ENCODE measurements at regions not wholly inside any gene's neighbourhood (a gene's known extent, or its start where the extent isn't known, plus 50 kb on each side); places are given as distances from the start of the nearest gene placed in this dataset.
"Not testable (repeated sequence)": the region's sequence is repeated elsewhere in the genome, so short reads cannot be mapped to it uniquely, and the experiment has no call there.

DNA sequence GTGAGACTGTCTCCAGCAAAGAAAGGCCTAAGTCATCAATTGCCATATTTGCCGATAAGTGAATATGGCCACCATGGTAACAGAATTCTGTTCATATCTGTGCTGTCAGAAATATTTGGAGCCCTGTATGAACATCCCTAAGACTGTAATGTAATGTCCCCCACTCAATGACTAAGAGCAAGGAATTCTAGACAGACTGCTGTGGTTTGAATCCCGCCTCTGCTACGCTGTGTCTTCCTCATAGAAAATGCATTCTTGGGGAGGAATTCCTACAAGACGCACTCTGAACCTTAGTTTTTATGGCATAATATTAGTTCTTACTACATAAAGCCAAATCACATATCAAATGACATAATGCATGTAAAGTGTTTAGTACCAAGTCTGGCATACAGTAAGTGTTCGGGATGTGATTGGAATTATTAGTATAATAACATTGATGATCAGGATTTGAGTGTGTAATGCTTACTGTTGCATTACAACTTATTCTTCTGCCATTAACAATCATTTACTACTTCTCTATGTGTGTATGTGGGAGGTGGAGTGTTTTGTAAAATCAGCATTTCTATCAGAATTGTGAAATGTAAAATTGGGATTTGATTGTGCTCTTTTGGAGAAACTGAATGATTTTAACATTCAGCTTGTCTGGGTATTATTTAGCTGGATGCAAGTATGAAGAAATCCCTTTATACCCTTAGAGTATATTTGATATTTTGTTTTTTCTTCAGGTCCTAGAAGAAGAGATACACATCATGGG is 103.0 kb downstream of the OLIG3 start:
- no peak for DNase-seq (ENCODE audit: unreplicated experiment)

GRCh38 chr6:137390334-137390733 is 103.9 kb downstream of the OLIG3 start:
- peaks cover 6% of the 10 kb centered on the region for H3K4me1 Mint-ChIP-seq (ENCODE audit: insufficient read depth, unreplicated experiment)
- intact Hi-C loops (cut with micrococcal nuclease), result no loop called here
- no TSS peak for BruUV-seq (replicated peaks)
- CTCF ChIA-PET, result no interaction called here
- no peak for TF ChIP-seq CTCF (IDR thresholded peaks at IDR 0.05; ENCODE audit: unreplicated experiment)
- POLR2A ChIA-PET, result interaction anchor here (1.2 kb wide), 1 partner anchor 15 kb away, joined by 3 read pairs; no protein-coding TSS in a partner anchor
- no peaks in the 10 kb centered on the region for H3K27me3 Mint-ChIP-seq (ENCODE audit: insufficient read depth, unreplicated experiment)
- H3K4me3 Mint-ChIP-seq (ENCODE audit: unreplicated experiment), result no peak overlapping the region
- H3K9me3 Mint-ChIP-seq (ENCODE audit: unreplicated experiment), result no peaks in the 10 kb centered on the region
- no peak overlapping the region for H3K27ac Mint-ChIP-seq (ENCODE audit: low read depth, unreplicated experiment)
- no peak for DNase-seq (ENCODE audit: unreplicated experiment)
- H3K36me3 Mint-ChIP-seq (ENCODE audit: insufficient read depth, unreplicated experiment), result no peaks in the 10 kb centered on the region

More for the DNA sequence above, 103.0 kb downstream of the OLIG3 start:
- no peak overlapping the region for H3K27ac Mint-ChIP-seq (ENCODE audit: low read depth, unreplicated experiment)
- no peaks in the 10 kb centered on the region for H3K9me3 Mint-ChIP-seq (ENCODE audit: unreplicated experiment)
- TF ChIP-seq CTCF (IDR thresholded peaks at IDR 0.05; ENCODE audit: unreplicated experiment), result no peak
- H3K36me3 Mint-ChIP-seq (ENCODE audit: insufficient read depth, unreplicated experiment), result no peaks in the 10 kb centered on the region
- no peak overlapping the region for H3K4me3 Mint-ChIP-seq (ENCODE audit: unreplicated experiment)
- H3K27me3 Mint-ChIP-seq (ENCODE audit: insufficient read depth, unreplicated experiment), result no peaks in the 10 kb centered on the region
- BruUV-seq (replicated peaks), result no TSS peak
- H3K4me1 Mint-ChIP-seq (ENCODE audit: insufficient read depth, unreplicated experiment), result peaks cover 6% of the 10 kb centered on the region
- ChIA-PET POLR2A (interaction anchor here (1.2 kb wide), 1 partner anchor 16 kb away, joined by 3 read pairs; no protein-coding TSS in a partner anchor), CTCF (no interaction called here)
- intact Hi-C loops (cut with micrococcal nuclease), result no loop called here

DNA sequence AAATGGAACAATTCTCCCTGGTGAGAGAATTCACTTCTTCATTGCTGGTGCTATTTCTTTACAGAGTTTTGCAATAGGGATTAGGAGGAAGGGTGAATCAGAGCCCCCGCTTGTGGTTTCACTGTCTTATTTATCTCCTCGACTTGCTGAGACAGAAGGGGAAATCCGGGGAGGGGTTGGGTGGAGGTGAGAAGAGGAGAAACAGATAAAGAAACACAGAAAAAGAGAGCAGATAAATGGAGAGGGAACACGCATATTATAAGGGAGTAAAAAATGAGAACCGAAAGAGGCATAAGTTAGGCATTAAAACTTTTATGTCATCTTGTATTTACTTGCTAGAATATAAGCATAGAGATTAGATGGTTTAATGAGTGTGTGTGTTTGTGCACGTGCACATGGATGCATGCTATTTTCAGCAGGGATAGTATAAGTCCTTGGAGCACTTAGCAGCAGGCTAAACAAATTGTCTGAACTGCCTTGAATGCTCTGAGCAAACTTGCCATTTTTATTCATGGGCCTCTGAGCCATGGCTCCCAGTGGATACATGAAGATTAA is 105.0 kb downstream of the OLIG3 start:
- no TSS peak for BruUV-seq (replicated peaks)
- ChIA-PET CTCF (interaction anchor here (0.6 kb wide), 1 partner anchor 20 kb away, joined by 5 read pairs; no protein-coding TSS in a partner anchor), POLR2A (no interaction called here)
- H3K9me3 Mint-ChIP-seq (ENCODE audit: unreplicated experiment), result no peaks in the 10 kb centered on the region
- H3K4me1 Mint-ChIP-seq (ENCODE audit: insufficient read depth, unreplicated experiment), result peaks cover 6% of the 10 kb centered on the region
- intact Hi-C loops (cut with micrococcal nuclease), result no loop called here
- DNase-seq (ENCODE audit: unreplicated experiment), result peak; percentile 73
- no peaks in the 10 kb centered on the region for H3K36me3 Mint-ChIP-seq (ENCODE audit: insufficient read depth, unreplicated experiment)
- no peaks in the 10 kb centered on the region for H3K27me3 Mint-ChIP-seq (ENCODE audit: insufficient read depth, unreplicated experiment)
- no peak for TF ChIP-seq CTCF (IDR thresholded peaks at IDR 0.05; ENCODE audit: unreplicated experiment)
- no peak overlapping the region for H3K27ac Mint-ChIP-seq (ENCODE audit: low read depth, unreplicated experiment)
- H3K4me3 Mint-ChIP-seq (ENCODE audit: unreplicated experiment), result no peak overlapping the region

- Mint-ChIP-seq H3K4me1 (ENCODE audit: insufficient read depth, unreplicated experiment) (peaks cover 6% of the 10 kb centered on the region), H3K9me3 (ENCODE audit: unreplicated experiment) (no peaks in the 10 kb centered on the region), H3K4me3 (ENCODE audit: unreplicated experiment) (no peak overlapping the region), H3K27ac (ENCODE audit: low read depth, unreplicated experiment) (no peak overlapping the region), H3K36me3 (ENCODE audit: insufficient read depth, unreplicated experiment) (no peaks in the 10 kb centered on the region), H3K27me3 (ENCODE audit: insufficient read depth, unreplicated experiment) (no peaks in the 10 kb centered on the region)
- no TSS peak for BruUV-seq (replicated peaks)
- intact Hi-C loops (cut with micrococcal nuclease), result no loop called here
- ChIA-PET POLR2A (interaction anchor here (0.8 to 1.9 kb wide), 2 partner anchors 12 to 19 kb away, joined by 3 to 8 read pairs; no protein-coding TSS in a partner anchor), CTCF (no interaction called here)
- TF ChIP-seq CTCF (IDR thresholded peaks at IDR 0.05; ENCODE audit: unreplicated experiment), result no peak
- DNase-seq (ENCODE audit: unreplicated experiment), result peak; percentile 71
Observed at GRCh38 chr6:137387096-137387764, 107.0 kb downstream of the OLIG3 start.

GRCh38 chr6:137383287-137383686 is 110.9 kb downstream of the OLIG3 start:
- H3K4me3 Mint-ChIP-seq (ENCODE audit: unreplicated experiment); BruUV-seq (replicated peaks); H3K27me3 Mint-ChIP-seq (ENCODE audit: insufficient read depth, unreplicated experiment); H3K4me1 Mint-ChIP-seq (ENCODE audit: insufficient read depth, unreplicated experiment); CTCF ChIA-PET; H3K36me3 Mint-ChIP-seq (ENCODE audit: insufficient read depth, unreplicated experiment); DNase-seq (ENCODE audit: unreplicated experiment); intact Hi-C loops (cut with micrococcal nuclease); H3K9me3 Mint-ChIP-seq (ENCODE audit: unreplicated experiment); H3K27ac Mint-ChIP-seq (ENCODE audit: low read depth, unreplicated experiment): not testable (repeated sequence)
- POLR2A ChIA-PET, result interaction anchor here (0.9 kb wide), 1 partner anchor 20 kb away, joined by 3 read pairs; no protein-coding TSS in a partner anchor

Measured in MCF 10A (cell line).